T1000 (cell line): ENCODE measurements at regions not wholly inside any gene's neighbourhood (a gene's known extent, or its start where the extent isn't known, plus 50 kb on each side); places are given as distances from the start of the nearest gene placed in this dataset.
A peak's percentile ranks its signal among the peaks of the same experiment; 100 is the strongest.

Experiments used
- DNase-seq: peaks from one replicate; lab custom pipeline; 2025; ENCODE audit warnings: mixed read lengths; lab: John Stamatoyannopoulos, UW

GRCh38 chr5:77157732-77158532, 52.5 kb upstream of the PDE8B start:
- no peak for DNase-seq

GRCh38 chr5:77156379-77156778, 54.1 kb upstream of the PDE8B start:
- DNase-seq = no peak

GRCh38 chr5:77155179-77155785, 55.2 kb upstream of the PDE8B start:
- no peak for DNase-seq

GRCh38 chr5:77152441-77152840, 58.0 kb upstream of the PDE8B start:
- no peak for DNase-seq

- DNase-seq = no peak
Observed at GRCh38 chr5:77151501-77151900, 59.0 kb upstream of the PDE8B start.

- DNase-seq = no peak
Observed at GRCh38 chr5:77146896-77147295, 59.8 kb upstream of the ZBED3 start.

- no peak for DNase-seq
Observed at GRCh38 chr5:77145666-77146065, 58.6 kb upstream of the ZBED3 start.

- DNase-seq = no peak
Observed at GRCh38 chr5:77144837-77145139, 57.7 kb upstream of the ZBED3 start.

GRCh38 chr5:77143998-77144836, 57.1 kb upstream of the ZBED3 start:
- peak; percentile 44 for DNase-seq

GRCh38 chr5:77140350-77140749, 53.3 kb upstream of the ZBED3 start:
- DNase-seq = no peak

GRCh38 chr5:77139001-77139400, 51.9 kb upstream of the ZBED3 start:
- no peak for DNase-seq
